HG03064 (cell line): ENCODE measurements at regions not wholly inside any gene's neighbourhood (a gene's known extent, or its start where the extent isn't known, plus 50 kb on each side); places are given as distances from the start of the nearest gene placed in this dataset.
"Not testable (repeated sequence)": the region's sequence is repeated elsewhere in the genome, so short reads cannot be mapped to it uniquely, and the experiment has no call there.

ENCODE experiments used
- ATAC-seq: cut with Tn5 transposase; IDR thresholded peaks from one replicate; pipeline ENCODE4 v1.9.1; 2021; ENCODE audit warnings: low read depth; ENCODE audit not compliant: unreplicated experiment

GRCh38 chr1:70811815-70812214, 235.8 kb downstream of the PTGER3 start:
- no peak for ATAC-seq

DNA sequence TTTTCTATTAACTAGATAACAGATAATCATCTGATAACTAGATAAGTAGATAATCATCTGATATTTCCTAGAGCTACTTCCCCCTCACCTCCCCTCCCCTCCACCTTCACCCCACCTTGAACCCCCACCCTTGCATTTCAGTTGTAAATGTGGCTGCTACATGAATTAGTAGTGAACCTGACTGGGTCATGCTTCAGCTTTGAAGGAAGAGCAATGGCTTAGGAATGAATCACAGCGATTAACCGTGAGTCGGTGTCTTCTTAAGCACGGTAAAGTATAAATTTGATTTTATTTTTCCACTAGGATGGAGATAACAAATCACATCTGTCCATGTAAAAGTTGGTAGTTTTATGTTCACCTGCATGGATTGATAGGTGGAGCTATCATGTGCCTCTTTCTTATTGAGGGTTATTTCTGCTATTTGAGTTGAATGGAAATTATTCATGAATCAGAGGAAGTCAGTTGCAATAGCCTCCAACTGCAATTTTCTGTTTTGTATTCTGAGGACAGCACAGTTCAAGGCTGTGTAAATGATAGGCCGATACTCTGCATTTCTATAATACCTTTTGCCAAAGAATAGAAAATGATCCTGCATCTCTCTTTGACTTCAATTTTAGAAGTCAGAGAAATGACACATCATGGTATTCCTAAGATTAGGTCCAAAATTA, 235.0 kb downstream of the PTGER3 start:
- ATAC-seq, result no peak

GRCh38 chr1:70818401-70818800, 229.2 kb downstream of the PTGER3 start:
- ATAC-seq, result no peak

- ATAC-seq, result no peak
These were observed 228.4 kb downstream of the PTGER3 start for GRCh38 chr1:70819231-70819630.

DNA sequence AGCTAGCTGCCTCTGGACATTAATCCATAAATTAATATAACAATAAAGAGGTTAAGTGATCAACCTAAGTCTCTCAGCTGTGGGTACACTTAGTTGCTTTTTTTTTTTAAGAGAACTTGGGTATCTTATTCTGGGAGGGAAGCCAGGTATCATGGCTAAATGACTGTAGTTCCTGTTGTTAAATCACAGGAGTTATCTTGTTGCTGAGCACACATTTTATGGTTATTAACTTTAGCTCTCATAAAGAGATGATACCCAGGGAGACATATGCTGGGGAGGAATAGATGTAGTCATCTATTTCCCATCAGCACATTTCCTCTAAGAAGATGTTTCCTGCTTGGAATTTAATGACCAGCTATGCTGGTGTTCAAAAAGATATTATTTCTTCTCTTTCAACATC, 227.8 kb downstream of the PTGER3 start:
- ATAC-seq, result no peak

- no peak for ATAC-seq
These were observed 227.2 kb downstream of the PTGER3 start for GRCh38 chr1:70820396-70820795.

GRCh38 chr1:70820995-70821394, 226.6 kb downstream of the PTGER3 start:
- no peak for ATAC-seq

DNA sequence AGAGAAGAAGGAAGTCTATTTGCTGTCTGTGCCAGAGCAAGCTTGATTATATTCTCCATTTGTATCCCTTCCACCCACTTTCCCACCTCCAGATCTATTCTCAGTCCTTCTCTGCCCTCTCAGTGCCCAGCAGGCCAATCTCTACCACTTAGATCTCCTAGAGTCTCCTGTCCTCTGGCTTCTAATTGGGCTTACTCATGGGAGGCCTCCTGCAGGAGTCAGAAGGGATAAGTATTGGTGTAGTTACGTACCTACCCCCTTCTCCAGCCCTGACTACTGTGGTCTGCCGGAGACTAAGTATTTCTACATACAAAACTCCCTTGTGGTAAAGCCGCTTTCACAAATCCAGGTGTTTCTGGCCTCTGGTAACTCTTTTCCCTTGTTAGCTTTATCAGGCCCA, 221.2 kb downstream of the PTGER3 start:
- no peak for ATAC-seq

GRCh38 chr1:70827030-70827429, 220.6 kb downstream of the PTGER3 start:
- no peak for ATAC-seq

GRCh38 chr1:70828177-70828576, 219.4 kb downstream of the PTGER3 start:
- ATAC-seq, result no peak

DNA sequence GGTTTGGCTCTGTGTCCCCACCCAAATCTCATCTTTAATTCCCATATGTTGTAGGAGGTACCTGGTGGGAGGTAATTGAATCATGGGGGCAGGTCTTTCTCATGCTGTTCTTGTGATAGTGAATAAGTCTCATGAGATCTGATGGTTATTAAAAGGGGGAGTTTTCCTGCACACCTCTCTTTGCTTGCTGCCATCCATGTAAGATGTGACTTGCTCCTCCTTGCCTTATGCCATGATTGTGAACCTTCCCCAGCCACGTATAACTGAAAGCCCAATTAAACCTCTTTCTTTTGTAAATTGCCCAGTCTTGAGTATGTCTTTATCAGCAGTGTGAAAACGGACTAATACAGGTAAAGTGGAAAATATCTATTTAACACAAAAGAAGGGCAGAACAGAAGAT, 213.3 kb downstream of the PTGER3 start:
- ATAC-seq, result not testable (repeated sequence)

DNA sequence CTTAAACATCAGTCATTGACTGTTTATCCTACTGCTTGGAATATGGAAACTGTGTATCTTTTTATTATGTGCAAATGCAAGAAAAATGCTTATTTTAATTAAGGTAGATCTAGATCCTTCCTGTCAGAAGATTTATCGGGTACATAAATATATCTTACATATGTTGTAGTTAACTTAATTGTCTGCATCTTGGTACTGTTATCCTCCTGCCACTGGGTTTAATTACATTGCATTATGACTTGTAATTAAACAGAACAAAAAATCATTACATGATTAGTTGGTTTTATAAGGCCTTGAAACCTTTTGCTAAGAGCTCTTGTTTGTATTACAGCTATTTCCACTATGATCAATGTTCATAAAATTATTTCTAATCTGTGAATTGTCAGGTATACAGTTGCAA, 211.2 kb downstream of the PTGER3 start:
- ATAC-seq, result no peak

GRCh38 chr1:70840260-70840953, 207.2 kb downstream of the PTGER3 start:
- no peak for ATAC-seq

GRCh38 chr1:70842562-70842961, 205.1 kb downstream of the PTGER3 start:
- no peak for ATAC-seq

GRCh38 chr1:70843452-70843851, 204.2 kb downstream of the PTGER3 start:
- no peak for ATAC-seq

DNA sequence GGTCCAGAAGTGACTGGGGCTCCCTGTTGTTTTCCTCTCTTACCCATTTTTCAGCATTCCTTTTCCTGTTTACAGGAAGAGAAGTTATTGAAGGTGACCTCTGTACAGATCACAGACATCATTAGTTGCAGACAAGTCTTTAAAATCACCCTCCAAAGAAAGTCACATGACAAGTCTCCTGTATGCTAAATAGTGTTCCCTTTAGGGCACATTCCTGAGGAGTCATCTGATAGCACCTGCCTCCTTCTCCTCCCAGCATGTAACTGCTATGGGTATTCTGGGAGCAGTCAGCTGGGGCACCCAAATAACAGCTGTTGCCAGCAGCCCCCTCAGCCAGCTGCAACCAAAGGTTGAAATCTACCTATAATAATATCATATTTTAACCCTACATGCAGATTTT, 200.6 kb downstream of the PTGER3 start:
- ATAC-seq, result no peak

DNA sequence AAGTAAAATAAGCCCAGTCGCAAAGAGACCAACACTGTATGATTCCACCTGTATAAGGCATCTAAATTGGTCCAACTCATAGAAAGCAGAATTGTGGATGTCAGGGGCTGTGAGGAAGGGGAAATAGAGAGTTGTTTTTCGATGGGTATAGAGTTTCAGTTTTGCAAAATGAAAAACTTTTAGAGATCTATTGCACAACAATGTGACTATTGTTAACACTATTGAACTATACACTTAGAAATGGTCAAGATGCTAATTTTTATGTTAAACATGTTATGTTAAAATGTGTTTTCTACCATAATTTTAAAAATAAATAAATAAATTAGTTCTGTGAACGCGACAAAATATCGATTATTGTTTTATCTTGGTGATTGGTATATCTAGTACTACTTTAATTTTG, 192.4 kb downstream of the PTGER3 start:
- ATAC-seq, result no peak

DNA sequence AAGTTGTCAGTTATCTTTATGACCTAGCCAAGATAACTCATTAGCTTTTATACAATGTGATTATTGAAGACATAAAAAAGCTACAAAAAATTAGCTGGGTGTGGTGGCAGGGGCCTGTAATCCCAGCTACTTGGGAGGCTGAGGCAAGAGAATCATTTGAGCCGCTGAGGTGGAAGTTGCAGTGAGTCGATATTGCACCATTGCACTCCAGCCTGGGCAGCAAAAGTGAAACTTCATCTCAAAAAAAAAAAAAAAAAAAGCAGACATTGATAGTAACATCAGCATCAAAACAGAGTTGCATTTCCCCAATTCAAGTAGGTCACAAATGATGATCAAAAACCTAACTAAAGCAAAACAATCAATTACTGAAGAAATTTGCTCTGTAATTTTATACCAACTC, 191.4 kb downstream of the PTGER3 start:
- no peak for ATAC-seq

- no peak for ATAC-seq
These were observed 184.4 kb downstream of the PTGER3 start for GRCh38 chr1:70863239-70863638.

DNA sequence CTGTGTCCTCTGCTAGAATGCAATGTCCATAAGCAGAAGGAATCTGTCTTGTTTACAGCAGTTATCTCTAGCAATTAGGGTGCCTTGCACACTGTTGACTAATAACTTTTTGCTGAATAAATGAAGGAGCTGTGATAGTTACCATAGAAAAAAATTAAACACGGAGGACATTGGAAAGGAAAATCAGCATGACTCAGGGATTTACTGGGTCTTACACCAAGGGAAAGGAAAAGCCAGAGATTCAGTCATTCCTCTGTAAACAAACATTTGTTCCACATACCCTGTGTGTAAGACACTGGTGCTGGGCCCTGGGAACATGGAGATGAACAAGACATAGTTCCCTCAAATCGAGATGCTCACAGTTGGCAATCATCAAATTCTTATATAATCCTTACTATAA, 183.3 kb downstream of the PTGER3 start:
- ATAC-seq, result no peak

DNA sequence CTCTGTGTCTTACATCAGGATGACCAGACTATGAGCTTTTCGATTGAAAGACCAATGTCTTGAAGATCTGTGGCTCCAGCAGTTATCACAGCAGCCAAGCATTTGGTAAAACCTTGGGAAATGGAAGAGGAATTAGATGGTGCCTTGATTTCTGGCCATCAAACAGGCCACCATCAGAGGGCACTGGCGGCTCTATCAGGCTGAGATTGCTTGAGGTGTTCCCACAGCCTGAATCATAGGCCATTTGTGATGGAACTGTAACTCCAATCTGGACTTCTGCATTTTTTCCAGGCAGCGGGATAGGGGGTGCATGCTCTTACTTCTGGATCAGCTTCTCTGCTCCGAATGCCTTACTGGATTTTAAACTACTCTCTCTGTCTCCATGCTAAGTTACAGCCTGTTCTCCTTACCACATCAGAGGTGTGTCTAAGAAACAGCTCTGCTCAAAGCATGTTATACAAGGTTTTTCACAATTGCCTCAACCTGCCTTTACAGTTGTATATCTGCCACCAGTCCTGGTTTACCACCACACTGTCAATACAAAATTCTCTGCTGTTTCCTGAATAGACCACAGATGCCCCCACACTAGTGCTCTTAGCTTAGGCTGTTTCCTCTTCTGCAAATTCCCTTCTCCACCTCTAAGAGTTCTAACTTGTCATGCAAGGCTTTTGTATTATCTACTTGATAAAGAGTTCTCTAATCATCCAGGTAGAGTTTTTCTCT, 180.9 kb downstream of the PTGER3 start:
- no peak for ATAC-seq

- ATAC-seq, result no peak
These were observed 175.8 kb downstream of the PTGER3 start for GRCh38 chr1:70871790-70872189.
